ENCODE measurements at regions not wholly inside any gene's neighbourhood (a gene's known extent, or its start where the extent isn't known, plus 50 kb on each side); places are given as distances from the start of the nearest gene placed in this dataset.
"Not testable (repeated sequence)": the region's sequence is repeated elsewhere in the genome, so short reads cannot be mapped to it uniquely, and the experiment has no call there.

DNA sequence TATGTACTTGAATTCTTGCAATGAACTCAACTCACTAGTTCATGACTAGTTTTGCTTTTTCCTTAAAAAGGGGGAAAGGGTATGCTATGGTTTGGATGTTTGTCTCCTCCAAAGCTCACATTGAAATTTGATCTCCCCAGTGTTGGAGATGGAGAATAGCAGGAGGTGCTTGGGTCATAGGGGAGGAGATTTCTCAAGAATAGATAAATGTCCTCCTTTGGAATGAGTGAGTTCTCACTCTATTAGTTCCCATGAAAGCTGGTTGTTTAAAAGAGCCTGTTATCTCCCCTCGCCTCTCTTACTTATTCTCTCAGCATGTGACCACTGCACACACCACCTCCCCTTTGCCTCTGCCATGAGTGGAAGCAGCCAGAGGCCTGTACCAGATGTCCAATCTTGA lies 109.4 kb upstream of the INTU start:
- no peaks in the 10 kb centered on the region for H3K9me3 ChIP-seq (ENCODE audit: control insufficient read depth in 2 of 3, insufficient read depth in 1 of 3, low read length in 3 of 3)
- H3K36me3 ChIP-seq (ENCODE audit: control insufficient read depth in 2 of 3, insufficient read depth in 3 of 3, low read length in 3 of 3), result no peaks in the 10 kb centered on the region
- H3K4me3 ChIP-seq (ENCODE audit: low read length in 3 of 3), result no peak overlapping the region
- TF ChIP-seq, protein P1, sequence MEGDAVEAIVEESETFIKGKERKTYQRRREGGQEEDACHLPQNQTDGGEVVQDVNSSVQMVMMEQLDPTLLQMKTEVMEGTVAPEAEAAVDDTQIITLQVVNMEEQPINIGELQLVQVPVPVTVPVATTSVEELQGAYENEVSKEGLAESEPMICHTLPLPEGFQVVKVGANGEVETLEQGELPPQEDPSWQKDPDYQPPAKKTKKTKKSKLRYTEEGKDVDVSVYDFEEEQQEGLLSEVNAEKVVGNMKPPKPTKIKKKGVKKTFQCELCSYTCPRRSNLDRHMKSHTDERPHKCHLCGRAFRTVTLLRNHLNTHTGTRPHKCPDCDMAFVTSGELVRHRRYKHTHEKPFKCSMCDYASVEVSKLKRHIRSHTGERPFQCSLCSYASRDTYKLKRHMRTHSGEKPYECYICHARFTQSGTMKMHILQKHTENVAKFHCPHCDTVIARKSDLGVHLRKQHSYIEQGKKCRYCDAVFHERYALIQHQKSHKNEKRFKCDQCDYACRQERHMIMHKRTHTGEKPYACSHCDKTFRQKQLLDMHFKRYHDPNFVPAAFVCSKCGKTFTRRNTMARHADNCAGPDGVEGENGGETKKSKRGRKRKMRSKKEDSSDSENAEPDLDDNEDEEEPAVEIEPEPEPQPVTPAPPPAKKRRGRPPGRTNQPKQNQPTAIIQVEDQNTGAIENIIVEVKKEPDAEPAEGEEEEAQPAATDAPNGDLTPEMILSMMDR (IDR thresholded peaks at IDR 0.05; ENCODE audit: borderline replicate concordance, extremely low read depth, insufficient read depth), result no peak
- no peak overlapping the region for H3K9ac ChIP-seq (ENCODE audit: low read length in 3 of 3)
- H3K4me1 ChIP-seq (ENCODE audit: control insufficient read depth in 2 of 3, insufficient read depth in 2 of 3, low read depth in 1 of 3, low read length in 3 of 3), result no peaks in the 10 kb centered on the region
- H3K27ac ChIP-seq (ENCODE audit: low read depth in 2 of 2, low read length in 2 of 2), result no peak overlapping the region
- no peaks in the 10 kb centered on the region for H3K27me3 ChIP-seq (ENCODE audit: control insufficient read depth, insufficient read depth, low read length)
- intact Hi-C loops (cut with DNase I), result no loop called here
- FAIRE-seq (no peak), DNase-seq (no peak)

DNA sequence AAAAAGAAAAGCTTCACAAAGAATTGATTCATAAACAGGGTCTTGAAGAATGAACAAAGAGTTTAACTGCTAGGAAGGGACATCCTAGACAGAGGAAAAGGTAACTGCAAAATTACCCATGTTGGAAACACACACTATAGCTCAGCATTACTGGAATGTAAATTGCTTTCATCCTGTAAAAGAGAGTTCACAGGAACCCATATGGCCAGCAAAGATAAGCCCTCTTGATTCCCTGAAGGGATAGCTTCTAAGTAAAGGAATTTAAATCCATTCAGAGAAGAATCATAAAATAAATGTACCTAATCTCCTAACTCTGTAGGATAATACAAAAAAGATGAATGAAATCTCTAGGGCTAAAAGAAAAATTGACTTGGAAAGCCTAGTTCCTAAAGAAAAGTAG lies 107.1 kb upstream of the INTU start:
- Histone ChIP-seq H3K27me3 (ENCODE audit: control insufficient read depth, insufficient read depth, low read length) (no peaks in the 10 kb centered on the region), H3K9me3 (ENCODE audit: control insufficient read depth in 2 of 3, insufficient read depth in 1 of 3, low read length in 3 of 3) (no peaks in the 10 kb centered on the region), H3K9ac (ENCODE audit: low read length in 3 of 3) (no peak overlapping the region), H3K36me3 (ENCODE audit: control insufficient read depth in 2 of 3, insufficient read depth in 3 of 3, low read length in 3 of 3) (no peaks in the 10 kb centered on the region), H3K4me1 (ENCODE audit: control insufficient read depth in 2 of 3, insufficient read depth in 2 of 3, low read depth in 1 of 3, low read length in 3 of 3) (no peaks in the 10 kb centered on the region), H3K4me3 (ENCODE audit: low read length in 3 of 3) (no peak overlapping the region), H3K27ac (ENCODE audit: low read depth in 2 of 2, low read length in 2 of 2) (no peak overlapping the region)
- no peak for FAIRE-seq
- intact Hi-C loops (cut with DNase I), result no loop called here
- TF ChIP-seq, protein P1 (IDR thresholded peaks at IDR 0.05; ENCODE audit: borderline replicate concordance, extremely low read depth, insufficient read depth), result no peak
- DNase-seq, result no peak

DNA sequence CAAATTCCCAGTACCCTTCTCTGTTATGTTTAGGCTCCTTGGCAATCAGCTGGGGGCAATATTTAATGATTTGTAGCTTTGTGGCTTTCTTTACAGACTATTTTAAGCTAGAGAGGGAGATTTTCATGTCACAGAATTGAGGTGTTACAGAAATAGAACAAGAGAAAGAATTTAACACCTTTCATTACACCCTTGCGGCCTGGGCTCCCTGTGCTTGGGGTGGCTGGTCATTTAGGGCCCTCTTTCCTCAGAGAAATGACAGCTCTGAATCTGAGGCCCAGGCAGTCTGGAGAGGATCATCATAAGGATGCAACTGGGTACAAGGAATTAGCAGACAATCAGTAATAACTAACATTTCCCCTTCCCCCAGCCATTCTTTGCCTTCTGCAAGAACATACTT lies 104.5 kb upstream of the INTU start:
- no peak for DNase-seq
- no peak for FAIRE-seq
- intact Hi-C loops (cut with DNase I), result no loop called here
- Histone ChIP-seq H3K27ac (ENCODE audit: low read depth in 2 of 2, low read length in 2 of 2) (no peak overlapping the region), H3K4me1 (ENCODE audit: control insufficient read depth in 2 of 3, insufficient read depth in 2 of 3, low read depth in 1 of 3, low read length in 3 of 3) (no peaks in the 10 kb centered on the region), H3K36me3 (ENCODE audit: control insufficient read depth in 2 of 3, insufficient read depth in 3 of 3, low read length in 3 of 3) (no peaks in the 10 kb centered on the region), H3K4me3 (ENCODE audit: low read length in 3 of 3) (no peak overlapping the region), H3K9me3 (ENCODE audit: control insufficient read depth in 2 of 3, insufficient read depth in 1 of 3, low read length in 3 of 3) (no peaks in the 10 kb centered on the region), H3K9ac (ENCODE audit: low read length in 3 of 3) (no peak overlapping the region), H3K27me3 (ENCODE audit: control insufficient read depth, insufficient read depth, low read length) (no peaks in the 10 kb centered on the region)
- TF ChIP-seq, protein P1 (IDR thresholded peaks at IDR 0.05; ENCODE audit: borderline replicate concordance, extremely low read depth, insufficient read depth), result no peak

DNA sequence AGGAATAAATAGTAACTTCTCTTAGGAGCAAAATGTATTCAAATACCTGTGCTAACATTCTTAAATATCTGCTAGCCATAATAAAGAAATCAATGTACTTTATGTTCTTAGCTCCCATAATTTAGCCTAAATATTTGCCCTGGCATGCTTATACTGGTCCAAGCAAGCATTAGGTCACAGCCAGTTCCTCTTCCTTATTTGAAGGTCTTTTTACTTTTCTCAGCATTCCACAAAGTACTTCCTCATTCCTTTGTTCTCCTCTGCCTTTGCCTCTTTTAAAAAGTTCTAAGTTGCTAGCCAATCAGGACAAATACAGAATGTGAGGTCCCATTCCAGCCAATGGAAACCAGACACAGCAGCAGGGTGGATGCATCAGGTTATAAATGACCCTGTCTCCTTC lies 102.9 kb upstream of the INTU start:
- FAIRE-seq, result not testable (repeated sequence)

More for the DNA sequence above, 102.9 kb upstream of the INTU start:
- H3K36me3 ChIP-seq (ENCODE audit: control insufficient read depth in 2 of 3, insufficient read depth in 3 of 3, low read length in 3 of 3); H3K4me1 ChIP-seq (ENCODE audit: control insufficient read depth in 2 of 3, insufficient read depth in 2 of 3, low read depth in 1 of 3, low read length in 3 of 3); DNase-seq; H3K4me3 ChIP-seq (ENCODE audit: low read length in 3 of 3); H3K9ac ChIP-seq (ENCODE audit: low read length in 3 of 3); H3K9me3 ChIP-seq (ENCODE audit: control insufficient read depth in 2 of 3, insufficient read depth in 1 of 3, low read length in 3 of 3); H3K27ac ChIP-seq (ENCODE audit: low read depth in 2 of 2, low read length in 2 of 2); H3K27me3 ChIP-seq (ENCODE audit: control insufficient read depth, insufficient read depth, low read length); intact Hi-C loops (cut with DNase I): not testable (repeated sequence)

All from kidney (tissue), 13 donors.